PC-9 (cell line): ENCODE measurements at regions not wholly inside any gene's neighbourhood (a gene's known extent, or its start where the extent isn't known, plus 50 kb on each side); places are given as distances from the start of the nearest gene placed in this dataset.

Experiments used
- BruUV-seq: library from RNA; stranded (reverse); fragments of 400-500 nt; replicated peaks from 2 replicates; lab custom pipeline; 2021; lab: Mats Ljungman, UMichigan
- CTCF ChIA-PET: fragments of 300-600 bp; sonication (Branson Sonifier 250); formaldehyde crosslinking; loops from one replicate; lab custom pipeline; 2022; ENCODE audit warnings: antibody characterized with exemption; lab: Charles Lee
- POLR2A ChIA-PET: fragments of 300-600 bp; sonication (Branson Sonifier 250); formaldehyde crosslinking; loops from one replicate; lab custom pipeline; 2022; ENCODE audit warnings: antibody characterized with exemption; ENCODE audit not compliant: unreplicated experiment; lab: Charles Lee
- DNase-seq, 2 experiments: peaks; one replicate each; pipeline versions ENCODE4 v3.0.0 to v3.0.0-alpha.2; 2015 to 2022; ENCODE audit warnings: mixed read lengths in 1 of 2
- H2AFZ ChIP-seq: fragments of 200-600 bp; sonication (generic); 2 replicates; pipeline ENCODE4 v1.8.1; 2017; ENCODE audit warnings: antibody characterized with exemption
- H3F3A ChIP-seq: fragments of 200-600 bp; sonication (generic); 2 replicates; pipeline ENCODE4 v1.8.1; 2017; ENCODE audit warnings: antibody characterized with exemption, mild to moderate bottlenecking, low read depth; ENCODE audit not compliant: insufficient read depth
- H3K27ac ChIP-seq: fragments of 200-600 bp; sonication (generic); 2 replicates; pipeline ENCODE4 v1.6.1; 2016; ENCODE audit warnings: mixed run types
- H3K27me3 ChIP-seq: fragments of 200-600 bp; sonication (generic); 2 replicates; pipeline ENCODE4 v1.6.1; 2016; ENCODE audit warnings: low read depth, mixed run types; ENCODE audit not compliant: insufficient read depth
- H3K36me3 ChIP-seq: fragments of 200-600 bp; sonication (generic); 2 replicates; pipeline ENCODE4 v1.6.1; 2016; ENCODE audit warnings: low read depth, mixed run types
- H3K4me1 ChIP-seq: fragments of 200-600 bp; sonication (generic); replicated peaks from 2 replicates; pipeline ENCODE4 v1.6.1; 2016; ENCODE audit warnings: mixed run types; ENCODE audit not compliant: insufficient read depth
- H3K4me2 ChIP-seq: fragments of 200-600 bp; sonication (generic); 2 replicates; pipeline ENCODE4 v1.6.1; 2017; ENCODE audit warnings: mixed run types
- H3K4me3 ChIP-seq: fragments of 200-600 bp; sonication (generic); 2 replicates; pipeline ENCODE4 v1.6.1; 2016; ENCODE audit warnings: mixed run types
- H3K79me2 ChIP-seq: fragments of 200-600 bp; sonication (generic); 2 replicates; pipeline ENCODE4 v1.6.1; 2017; ENCODE audit warnings: low read depth, mixed run types
- H3K9me2 ChIP-seq: fragments of 200-600 bp; sonication (generic); 2 replicates; pipeline ENCODE4 v1.8.1; 2017; ENCODE audit warnings: mild to moderate bottlenecking; ENCODE audit not compliant: insufficient read depth
- H3K9me3 ChIP-seq: fragments of 200-600 bp; sonication (generic); 2 replicates; pipeline ENCODE4 v1.8.1; 2016; ENCODE audit warnings: low read depth; ENCODE audit not compliant: insufficient read depth
- H4K20me1 ChIP-seq: fragments of 200-600 bp; sonication (generic); 2 replicates; pipeline ENCODE4 v1.8.1; 2017; ENCODE audit not compliant: insufficient read depth
- CTCF ChIP-seq: fragments of 200-600 bp; sonication (generic); conservative IDR thresholded peaks from 2 replicates; pipeline ENCODE4 v1.6.1; 2017; ENCODE audit warnings: mixed run types, antibody characterized with exemption, mild to moderate bottlenecking, moderate library complexity
- EZH2 ChIP-seq: fragments of 200-600 bp; sonication (generic); IDR thresholded peaks from 2 replicates; pipeline ENCODE4 v1.8.0; 2017; ENCODE audit warnings: antibody characterized with exemption, low read depth
- intact Hi-C: fragments of 100-400 bp; cut with micrococcal nuclease; formaldehyde crosslinking; loops from one replicate; pipeline ENCODE4 v1.10.0; 2022; ENCODE audit not compliant: unreplicated experiment

GRCh38 chr4:178165251-178165950 is 723.2 kb upstream of the AGA start:
- no peaks in the 10 kb centered on the region for H3K27me3 ChIP-seq
- ChIA-PET CTCF (no interaction called here), POLR2A (interaction anchor here (0.7 kb wide), 1 partner anchor 417 kb away, joined by 8 read pairs; no protein-coding TSS in a partner anchor)
- no peaks in the 10 kb centered on the region for H3K36me3 ChIP-seq
- H4K20me1 ChIP-seq: no peaks in the 10 kb centered on the region
- DNase-seq: peak; percentile 24 to 35
- H3K79me2 ChIP-seq: no peaks in the 10 kb centered on the region
- no peak overlapping the region for H3K4me3 ChIP-seq
- BruUV-seq: no TSS peak
- H3K9me3 ChIP-seq: no peaks in the 10 kb centered on the region
- peaks cover 8% of the 10 kb centered on the region; the same call in 1 of the 2 replicates for H3K4me1 ChIP-seq
- H3K4me2 ChIP-seq: peak overlapping the region; percentile 59
- intact Hi-C loops: no loop called here
- 0 out of 2 replicates have a peak overlapping the region, but pooled peaks have one; percentile 13 for H2AFZ ChIP-seq
- H3K9me2 ChIP-seq: no peaks in the 10 kb centered on the region
- TF ChIP-seq EZH2 (no peak), CTCF (no peak)
- no peaks in the 10 kb centered on the region for H3F3A ChIP-seq
- H3K27ac ChIP-seq: 0 out of 2 replicates have a peak overlapping the region, but pooled peaks have one; percentile 23

GRCh38 chr4:178165951-178166308 is 723.7 kb upstream of the AGA start:
- H3K36me3 ChIP-seq: no peaks in the 10 kb centered on the region
- H3K4me1 ChIP-seq: peaks cover 8% of the 10 kb centered on the region; the same call in 1 of the 2 replicates
- no peaks in the 10 kb centered on the region for H3K79me2 ChIP-seq
- intact Hi-C loops: loop anchor here (1.0 kb wide), 1 partner anchor 32 kb away; no protein-coding TSS in a partner anchor
- H4K20me1 ChIP-seq: no peaks in the 10 kb centered on the region
- DNase-seq: peak; percentile 8 to 68
- TF ChIP-seq EZH2 (no peak), CTCF (no peak)
- H2AFZ ChIP-seq: 0 out of 2 replicates have a peak overlapping the region, but pooled peaks have one; percentile 13
- H3K4me2 ChIP-seq: peak overlapping the region; percentile 59
- CTCF ChIA-PET: no interaction called here
- BruUV-seq: no TSS peak
- no peak overlapping the region for H3K4me3 ChIP-seq
- H3K9me2 ChIP-seq: no peaks in the 10 kb centered on the region
- no peaks in the 10 kb centered on the region for H3F3A ChIP-seq
- H3K27ac ChIP-seq: 0 out of 2 replicates have a peak overlapping the region, but pooled peaks have one; percentile 23
- no peaks in the 10 kb centered on the region for H3K9me3 ChIP-seq
- POLR2A ChIA-PET: interaction anchor here (0.7 kb wide), 1 partner anchor 417 kb away, joined by 8 read pairs; no protein-coding TSS in a partner anchor
- H3K27me3 ChIP-seq: no peaks in the 10 kb centered on the region

GRCh38 chr4:178173771-178174170 is 731.5 kb upstream of the AGA start:
- TF ChIP-seq CTCF (no peak), EZH2 (no peak)
- POLR2A ChIA-PET: no interaction called here

More at GRCh38 chr4:178173771-178174170, 731.5 kb upstream of the AGA start:
- no peaks in the 10 kb centered on the region for H4K20me1 ChIP-seq
- H3K79me2 ChIP-seq: no peaks in the 10 kb centered on the region
- H3K27me3 ChIP-seq: no peaks in the 10 kb centered on the region
- H3K9me2 ChIP-seq: no peaks in the 10 kb centered on the region
- no peak for DNase-seq
- no peaks in the 10 kb centered on the region for H3K36me3 ChIP-seq
- H3K4me3 ChIP-seq: no peak overlapping the region
- intact Hi-C loops: no loop called here
- CTCF ChIA-PET: no interaction called here
- H3K4me2 ChIP-seq: no peak overlapping the region
- no TSS peak for BruUV-seq
- H3K27ac ChIP-seq: no peak overlapping the region
- H3F3A ChIP-seq: no peaks in the 10 kb centered on the region
- no peaks in the 10 kb centered on the region for H3K4me1 ChIP-seq
- no peak overlapping the region for H2AFZ ChIP-seq
- no peaks in the 10 kb centered on the region for H3K9me3 ChIP-seq
